ENCODE measurements at regions not wholly inside any gene's neighbourhood (a gene's known extent, or its start where the extent isn't known, plus 50 kb on each side); places are given as distances from the start of the nearest gene placed in this dataset.

GRCh38 chr21:15204140-15204969 is 139.6 kb upstream of the NRIP1 start:
- no peak overlapping the region for H3K9ac ChIP-seq (ENCODE audit: low read depth, low read length, poor library complexity, severe bottlenecking)
- H3K9me3 ChIP-seq (ENCODE audit: insufficient read depth, low read depth, low read length): no peaks in the 10 kb centered on the region
- H3K27me3 ChIP-seq (ENCODE audit: insufficient read depth, low read length, poor library complexity, severe bottlenecking): no peaks in the 10 kb centered on the region
- H3F3A ChIP-seq (ENCODE audit: low read depth): no peaks in the 10 kb centered on the region
- no peaks in the 10 kb centered on the region for H4K20me1 ChIP-seq (ENCODE audit: insufficient read depth, low read length, poor library complexity, severe bottlenecking)
- H3K79me2 ChIP-seq (ENCODE audit: insufficient read depth, low read length): no peaks in the 10 kb centered on the region
- no peaks in the 10 kb centered on the region for H3K4me1 ChIP-seq (ENCODE audit: insufficient read depth, low read length, poor library complexity, severe bottlenecking)
- H2AFZ ChIP-seq (ENCODE audit: low read length): no peak overlapping the region
- no peak overlapping the region for H3K4me2 ChIP-seq (ENCODE audit: low read depth, low read length, poor library complexity, severe bottlenecking)
- H3K4me3 ChIP-seq (ENCODE audit: low read length, poor library complexity, severe bottlenecking): no peak overlapping the region
- H3K36me3 ChIP-seq (ENCODE audit: insufficient read depth, low read length): no peaks in the 10 kb centered on the region
- TF ChIP-seq, protein P1, sequence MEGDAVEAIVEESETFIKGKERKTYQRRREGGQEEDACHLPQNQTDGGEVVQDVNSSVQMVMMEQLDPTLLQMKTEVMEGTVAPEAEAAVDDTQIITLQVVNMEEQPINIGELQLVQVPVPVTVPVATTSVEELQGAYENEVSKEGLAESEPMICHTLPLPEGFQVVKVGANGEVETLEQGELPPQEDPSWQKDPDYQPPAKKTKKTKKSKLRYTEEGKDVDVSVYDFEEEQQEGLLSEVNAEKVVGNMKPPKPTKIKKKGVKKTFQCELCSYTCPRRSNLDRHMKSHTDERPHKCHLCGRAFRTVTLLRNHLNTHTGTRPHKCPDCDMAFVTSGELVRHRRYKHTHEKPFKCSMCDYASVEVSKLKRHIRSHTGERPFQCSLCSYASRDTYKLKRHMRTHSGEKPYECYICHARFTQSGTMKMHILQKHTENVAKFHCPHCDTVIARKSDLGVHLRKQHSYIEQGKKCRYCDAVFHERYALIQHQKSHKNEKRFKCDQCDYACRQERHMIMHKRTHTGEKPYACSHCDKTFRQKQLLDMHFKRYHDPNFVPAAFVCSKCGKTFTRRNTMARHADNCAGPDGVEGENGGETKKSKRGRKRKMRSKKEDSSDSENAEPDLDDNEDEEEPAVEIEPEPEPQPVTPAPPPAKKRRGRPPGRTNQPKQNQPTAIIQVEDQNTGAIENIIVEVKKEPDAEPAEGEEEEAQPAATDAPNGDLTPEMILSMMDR (conservative IDR thresholded peaks at IDR 0.05; ENCODE audit: low read length): no peak
- no peak for TF ChIP-seq EZH2phosphoT487 (IDR thresholded peaks at IDR 0.05; ENCODE audit: borderline replicate concordance)
- H3K9me2 ChIP-seq (replicated peaks; ENCODE audit: low read depth, low read length): no peaks in the 10 kb centered on the region

GRCh38 chr21:15204970-15205286 is 140.1 kb upstream of the NRIP1 start:
- Histone ChIP-seq H3K4me3 (ENCODE audit: low read length, poor library complexity, severe bottlenecking) (no peak overlapping the region), H3K4me1 (ENCODE audit: insufficient read depth, low read length, poor library complexity, severe bottlenecking) (no peaks in the 10 kb centered on the region), H2AFZ (ENCODE audit: low read length) (no peak overlapping the region), H3K9me2 (replicated peaks; ENCODE audit: low read depth, low read length) (no peaks in the 10 kb centered on the region), H3K27me3 (ENCODE audit: insufficient read depth, low read length, poor library complexity, severe bottlenecking) (no peaks in the 10 kb centered on the region), H3F3A (ENCODE audit: low read depth) (no peaks in the 10 kb centered on the region), H3K79me2 (ENCODE audit: insufficient read depth, low read length) (no peaks in the 10 kb centered on the region), H4K20me1 (ENCODE audit: insufficient read depth, low read length, poor library complexity, severe bottlenecking) (no peaks in the 10 kb centered on the region), H3K36me3 (ENCODE audit: insufficient read depth, low read length) (no peaks in the 10 kb centered on the region), H3K4me2 (ENCODE audit: low read depth, low read length, poor library complexity, severe bottlenecking) (no peak overlapping the region), H3K9me3 (ENCODE audit: insufficient read depth, low read depth, low read length) (no peaks in the 10 kb centered on the region), H3K9ac (ENCODE audit: low read depth, low read length, poor library complexity, severe bottlenecking) (no peak overlapping the region)
- no peak for TF ChIP-seq EZH2phosphoT487 (IDR thresholded peaks at IDR 0.05; ENCODE audit: borderline replicate concordance)
- TF ChIP-seq, protein P1 (conservative IDR thresholded peaks at IDR 0.05; ENCODE audit: low read length): no peak

DNA sequence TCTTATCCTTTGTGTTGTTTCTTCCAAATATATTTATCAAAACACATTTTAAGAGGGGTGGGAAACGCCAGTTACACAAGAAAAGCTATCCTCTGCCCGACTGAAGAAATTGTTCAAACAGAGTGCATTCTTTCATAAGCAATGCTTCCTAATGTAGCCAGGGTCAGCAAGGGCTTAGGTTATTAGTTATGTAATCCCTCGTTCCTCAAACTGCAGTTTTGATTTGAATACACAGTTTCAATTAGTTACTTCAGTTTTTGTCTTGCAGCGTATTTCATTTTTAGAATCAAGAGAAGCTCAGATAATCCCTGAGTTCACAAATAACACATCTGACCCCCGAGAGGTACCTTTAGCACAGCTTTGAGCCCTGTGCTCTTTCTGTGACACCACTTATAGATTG is 141.7 kb upstream of the NRIP1 start:
- Histone ChIP-seq H3K4me1 (ENCODE audit: insufficient read depth, low read length, poor library complexity, severe bottlenecking) (no peaks in the 10 kb centered on the region), H3K9me3 (ENCODE audit: insufficient read depth, low read depth, low read length) (no peaks in the 10 kb centered on the region), H3K36me3 (ENCODE audit: insufficient read depth, low read length) (no peaks in the 10 kb centered on the region), H3K4me2 (ENCODE audit: low read depth, low read length, poor library complexity, severe bottlenecking) (no peak overlapping the region), H3F3A (ENCODE audit: low read depth) (no peaks in the 10 kb centered on the region), H3K9ac (ENCODE audit: low read depth, low read length, poor library complexity, severe bottlenecking) (no peak overlapping the region), H3K9me2 (replicated peaks; ENCODE audit: low read depth, low read length) (no peaks in the 10 kb centered on the region), H3K4me3 (ENCODE audit: low read length, poor library complexity, severe bottlenecking) (no peak overlapping the region), H3K27me3 (ENCODE audit: insufficient read depth, low read length, poor library complexity, severe bottlenecking) (no peaks in the 10 kb centered on the region), H4K20me1 (ENCODE audit: insufficient read depth, low read length, poor library complexity, severe bottlenecking) (no peaks in the 10 kb centered on the region), H2AFZ (ENCODE audit: low read length) (no peak overlapping the region), H3K79me2 (ENCODE audit: insufficient read depth, low read length) (no peaks in the 10 kb centered on the region)
- TF ChIP-seq, protein P1 (conservative IDR thresholded peaks at IDR 0.05; ENCODE audit: low read length): no peak
- TF ChIP-seq EZH2phosphoT487 (IDR thresholded peaks at IDR 0.05; ENCODE audit: borderline replicate concordance): no peak
